ENCODE measurements at regions not wholly inside any gene's neighbourhood (a gene's known extent, or its start where the extent isn't known, plus 50 kb on each side); places are given as distances from the start of the nearest gene placed in this dataset.

- no peak for DNase-seq
These were observed 61.1 kb upstream of the BDNF start for GRCh38 chr11:27761356-27761755.

GRCh38 chr11:27757953-27758352 is 57.7 kb upstream of the BDNF start:
- no peak for DNase-seq

GRCh38 chr11:27754035-27755017 is 54.1 kb upstream of the BDNF start:
- no peak for DNase-seq

Data from DMS79 (cell line).